ENCODE measurements at regions not wholly inside any gene's neighbourhood (a gene's known extent, or its start where the extent isn't known, plus 50 kb on each side); places are given as distances from the start of the nearest gene placed in this dataset.

GRCh38 chr5:63409737-63410136 lies 552.5 kb downstream of the HTR1A start:
- no peak overlapping the region for H2BK120ac ChIP-seq (ENCODE audit: low read depth, low read length, poor library complexity, severe bottlenecking)
- no peaks in the 10 kb centered on the region for H3K27me3 Mint-ChIP-seq (ENCODE audit: low read depth)
- H3K4ac ChIP-seq (ENCODE audit: low read depth, low read length) = no peak overlapping the region
- no peak for TF ChIP-seq CTCF (conservative IDR thresholded peaks at IDR 0.05)
- no peaks in the 10 kb centered on the region for H4K20me1 ChIP-seq (ENCODE audit: control insufficient read depth, insufficient read depth, insufficient read length)
- H3T11ph ChIP-seq (ENCODE audit: low read length) = no peak overlapping the region
- H3K36me3 Mint-ChIP-seq (ENCODE audit: insufficient read depth in 1 of 3, low read depth in 3 of 3) = no peaks in the 10 kb centered on the region
- H3K18ac ChIP-seq (ENCODE audit: insufficient read length, low read depth, low read length) = no peak overlapping the region
- H3K27ac Mint-ChIP-seq = no peak overlapping the region
- H2BK20ac ChIP-seq (ENCODE audit: low read depth, low read length, poor library complexity, severe bottlenecking) = no peak overlapping the region
- H4K91ac ChIP-seq (ENCODE audit: insufficient read length, low read depth, low read length) = no peak overlapping the region
- no peak overlapping the region for H2AFZ ChIP-seq (ENCODE audit: low read length)
- no peaks in the 10 kb centered on the region for H3K79me1 ChIP-seq (ENCODE audit: insufficient read depth, low read depth, low read length, poor library complexity, severe bottlenecking)
- no peak overlapping the region for H3K4me2 ChIP-seq (ENCODE audit: insufficient read depth, insufficient read length, low read length)
- no peak overlapping the region for H3K4me3 Mint-ChIP-seq
- H4K5ac ChIP-seq (ENCODE audit: insufficient read length, low read depth, low read length) = no peak overlapping the region
- H2BK5ac ChIP-seq (ENCODE audit: insufficient read length, low read length) = no peak overlapping the region
- no peak overlapping the region for H2BK12ac ChIP-seq (ENCODE audit: insufficient read length, low read depth, low read length)
- no peaks in the 10 kb centered on the region for H3K9me3 ChIP-seq (ENCODE audit: control insufficient read depth, low read depth, low read length)
- H3K9me3 Mint-ChIP-seq = peaks cover 0 to 3% of the 10 kb centered on the region in 2 experiments; a peak in 2 of 5 replicates
- no peaks in the 10 kb centered on the region for H3K27me3 ChIP-seq (ENCODE audit: insufficient read depth, low read length)
- DNase-seq = no peak
- no peaks in the 10 kb centered on the region for H3K4me1 ChIP-seq (ENCODE audit: insufficient read depth, low read length)
- H3K14ac ChIP-seq (ENCODE audit: insufficient read depth, low read length) = no peak overlapping the region
- H3K56ac ChIP-seq (ENCODE audit: insufficient read length, low read depth, low read length) = no peak overlapping the region
- H3K23me2 ChIP-seq (ENCODE audit: insufficient read length, low read depth, low read length, poor library complexity, severe bottlenecking) = no peaks in the 10 kb centered on the region
- H3K23ac ChIP-seq (ENCODE audit: insufficient read length, low read depth, low read length) = no peak overlapping the region
- no peaks in the 10 kb centered on the region for H3K79me2 ChIP-seq (ENCODE audit: insufficient read depth, low read length)
- no peak overlapping the region for H2BK15ac ChIP-seq (ENCODE audit: low read depth, low read length)
- no peak overlapping the region for H3K9ac ChIP-seq (ENCODE audit: extremely low read depth, insufficient read length, low read length)
- H3K27ac ChIP-seq (ENCODE audit: insufficient read length, low read depth, low read length) = no peak overlapping the region
- H4K8ac ChIP-seq (replicated peaks; ENCODE audit: insufficient read length, low read depth, low read length) = no peak overlapping the region
- WGBS (ENCODE audit: extremely low coverage, insufficient read length, low lambda C conversion rate) = no CpG with 5 or more reads among the region's 4 CpGs
- no peaks in the 10 kb centered on the region for H3K4me1 Mint-ChIP-seq
- no peak overlapping the region for H2AK5ac ChIP-seq (ENCODE audit: insufficient read length, low read length)

Measured in H9 (cell line).